ENCODE measurements at regions not wholly inside any gene's neighbourhood (a gene's known extent, or its start where the extent isn't known, plus 50 kb on each side); places are given as distances from the start of the nearest gene placed in this dataset.

DNA sequence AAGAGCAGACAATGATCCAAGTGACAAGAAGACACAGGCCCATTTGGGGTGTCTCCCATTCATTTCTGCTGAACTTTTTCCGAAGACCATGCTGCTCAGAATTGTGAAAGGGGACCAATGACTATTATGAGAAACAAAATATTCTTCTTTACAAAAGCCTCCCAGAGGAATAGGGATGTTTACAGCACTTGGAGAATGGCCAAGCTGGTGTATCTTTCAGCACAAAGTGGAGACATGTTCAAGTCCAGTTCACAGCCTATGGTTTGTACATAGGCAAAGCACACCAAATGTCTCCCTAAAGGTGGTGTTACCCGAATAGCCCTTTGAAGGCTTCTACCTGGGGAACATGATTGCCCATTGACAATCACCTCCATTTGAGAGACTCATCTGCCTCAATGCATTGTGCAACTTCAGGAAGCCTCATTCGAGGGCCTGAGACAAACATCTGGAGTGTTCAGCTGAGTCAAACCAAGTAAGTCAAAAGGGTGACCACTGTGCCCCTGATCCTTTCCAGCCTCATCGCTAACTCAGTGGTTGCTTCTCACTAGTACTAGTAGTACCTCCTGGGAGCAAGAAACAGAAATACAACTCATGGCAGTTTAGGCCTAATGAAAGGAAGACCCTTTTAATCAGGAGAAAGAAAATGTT is 451.0 kb upstream of the MARCKS start:
- no peak for DNase-seq (ENCODE audit: low read depth)

DNA sequence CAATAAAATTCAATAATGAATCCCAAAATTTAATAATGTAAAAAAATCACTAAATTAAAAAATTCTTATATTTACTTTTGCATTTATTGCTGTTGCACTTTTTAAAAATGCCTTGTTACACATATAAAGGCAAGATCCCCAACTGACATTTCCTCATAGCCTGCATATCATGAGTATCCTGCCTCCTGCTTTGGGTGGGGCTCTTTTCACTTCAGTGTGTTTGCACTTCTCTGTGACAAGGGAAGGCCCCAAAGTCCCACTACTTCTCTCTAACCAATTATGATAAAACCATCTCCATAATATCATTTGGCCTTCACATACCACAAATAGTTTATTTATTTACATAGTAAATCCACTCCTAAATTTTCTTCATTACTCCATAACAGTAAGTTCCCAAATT is 446.1 kb upstream of the MARCKS start:
- no peak for DNase-seq (ENCODE audit: low read depth)

DNA sequence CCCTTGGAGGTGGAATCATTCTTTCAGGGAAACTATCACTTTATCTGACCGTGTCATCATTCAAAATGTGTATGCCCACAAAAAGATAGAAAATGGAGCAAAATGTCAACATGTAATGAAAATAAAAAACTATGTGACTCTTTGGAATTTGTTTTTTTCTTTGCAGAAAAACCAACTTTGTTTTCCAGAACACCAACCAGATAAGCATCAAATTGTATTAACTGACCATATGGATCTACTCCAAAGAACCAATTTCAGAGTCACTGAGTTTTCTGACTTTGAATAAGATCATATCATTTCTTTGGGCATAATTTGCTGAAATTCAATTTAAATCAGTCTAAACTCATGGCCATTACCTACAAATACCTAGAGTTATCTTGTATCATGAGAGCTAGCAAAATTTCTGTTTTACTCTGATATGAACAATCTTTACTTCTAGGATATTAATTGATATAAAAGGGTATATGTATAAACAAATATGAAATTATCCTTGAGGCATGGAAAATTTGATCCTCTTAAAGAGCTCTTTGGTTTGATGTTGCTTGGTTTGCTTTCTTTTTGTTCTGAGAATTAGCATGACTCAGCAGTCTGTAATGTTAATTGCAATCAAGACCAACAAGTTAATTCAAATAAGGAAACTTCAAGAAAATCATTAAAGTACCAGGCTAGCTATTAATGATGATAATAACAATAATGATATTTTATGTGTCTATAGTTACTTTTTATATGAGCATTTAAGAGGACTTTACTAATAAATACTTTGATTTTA is 444.4 kb upstream of the MARCKS start:
- DNase-seq (ENCODE audit: low read depth): no peak

- peak; percentile 67 for DNase-seq (ENCODE audit: low read depth)
These were observed 442.6 kb upstream of the MARCKS start for GRCh38 chr6:113414511-113414910.

DNA sequence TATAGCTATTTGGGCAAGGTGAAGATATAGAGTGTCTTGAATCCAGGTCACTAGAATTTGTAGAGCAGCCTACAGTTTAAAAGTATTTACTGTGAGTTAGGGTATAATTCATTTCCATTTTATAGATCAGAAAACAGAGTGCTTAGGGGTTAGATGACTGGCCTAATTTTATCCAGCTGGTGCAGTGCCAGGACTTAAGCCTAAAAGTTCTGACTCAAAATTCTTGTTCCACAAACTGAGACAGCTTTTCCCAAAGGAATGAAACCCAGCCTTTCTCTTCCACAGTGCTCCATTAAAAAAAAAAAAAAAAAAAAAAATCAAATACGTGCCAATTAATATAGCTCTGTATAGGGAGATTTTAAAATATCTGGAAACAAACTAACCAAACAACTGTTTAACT is 441.0 kb upstream of the MARCKS start:
- no peak for DNase-seq (ENCODE audit: low read depth)

DNA sequence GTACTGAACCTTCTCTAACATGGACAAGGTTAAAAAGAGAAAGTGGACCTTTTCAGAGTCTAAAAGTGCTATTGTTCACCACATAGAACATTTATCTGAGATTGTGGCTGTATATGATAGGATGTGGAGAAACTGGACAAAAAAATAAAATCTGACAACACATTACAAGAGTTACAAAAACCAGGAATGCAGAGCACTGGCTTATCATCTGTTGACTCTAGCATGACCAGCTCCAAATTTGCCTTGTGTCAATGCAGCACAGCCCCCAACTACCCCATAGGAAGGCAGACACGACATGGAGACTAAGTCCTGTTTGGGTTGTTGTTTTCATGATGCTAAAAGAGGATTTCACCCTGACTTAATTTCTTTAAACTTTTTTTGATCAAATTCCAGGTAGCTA is 436.9 kb upstream of the MARCKS start:
- no peak for DNase-seq (ENCODE audit: low read depth)

DNA sequence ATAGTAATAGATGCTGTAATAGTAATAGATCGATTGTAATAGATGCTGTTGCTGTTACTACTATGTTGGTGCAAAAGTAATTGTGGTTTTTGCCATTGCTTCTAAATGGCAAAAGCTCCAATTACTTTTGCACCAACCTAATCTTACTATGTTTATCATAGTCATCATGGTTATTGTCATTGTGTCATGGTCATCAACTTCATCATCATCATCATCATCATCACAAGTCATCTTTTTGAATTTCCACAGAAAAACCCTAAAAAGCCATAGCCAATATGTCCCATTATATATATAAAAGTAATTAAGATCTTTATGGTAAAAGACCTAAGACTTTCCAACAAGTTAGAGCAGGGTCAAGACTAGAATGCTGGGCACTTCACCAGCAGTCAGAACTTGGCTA is 435.1 kb upstream of the MARCKS start:
- DNase-seq (ENCODE audit: low read depth): no peak

DNA sequence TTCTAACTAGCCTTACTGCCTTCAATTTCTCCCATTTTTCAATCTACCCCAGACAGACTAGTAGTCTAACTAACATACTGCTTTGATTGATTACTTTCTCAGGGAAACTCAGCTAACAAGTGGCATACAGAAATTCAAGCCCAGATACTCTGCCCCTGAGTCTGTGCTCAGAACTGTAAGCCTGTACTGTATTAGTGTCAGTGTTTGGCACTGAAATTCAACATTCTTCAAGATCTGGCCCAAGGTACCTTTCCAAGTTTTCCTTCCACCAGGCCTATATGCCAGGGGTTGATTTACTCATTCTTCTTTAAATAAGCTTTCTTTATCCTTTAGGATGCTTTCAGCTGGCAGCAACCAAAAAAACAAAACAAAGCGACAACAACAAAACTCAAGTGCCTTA is 433.2 kb upstream of the MARCKS start:
- no peak for DNase-seq (ENCODE audit: low read depth)

DNA sequence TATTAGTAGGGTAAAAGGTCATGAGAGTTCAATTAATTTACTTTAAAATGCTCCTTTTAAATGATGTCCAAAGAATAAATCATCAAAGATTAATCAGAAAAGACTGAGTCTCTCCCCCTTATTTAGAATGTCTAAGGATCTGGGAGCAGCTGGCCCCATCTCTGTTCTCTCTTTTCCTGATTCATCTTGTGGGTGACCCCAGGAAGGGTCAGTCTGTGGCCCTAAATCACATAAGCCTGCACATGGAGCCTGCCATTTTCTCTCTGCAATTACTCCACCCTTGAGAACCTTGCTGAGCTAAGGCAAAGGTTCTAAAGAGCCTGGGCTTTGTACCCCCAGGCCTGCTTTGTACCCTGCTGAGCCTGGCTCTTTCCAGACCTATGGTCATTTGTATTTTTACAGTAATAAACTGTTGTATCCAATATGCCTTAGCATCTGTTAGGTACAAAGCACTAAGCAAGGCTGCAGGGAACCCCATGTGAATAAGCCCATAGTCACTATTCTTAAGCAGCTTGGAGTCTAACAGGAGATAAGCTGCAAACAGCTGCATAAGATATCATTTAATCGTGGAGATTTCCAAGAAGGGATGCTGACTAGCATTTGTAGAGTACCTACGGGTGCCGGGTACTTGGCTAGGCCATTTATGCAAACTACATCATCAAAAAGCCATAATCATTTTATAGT is 431.0 kb upstream of the MARCKS start:
- DNase-seq (ENCODE audit: low read depth): no peak

DNA sequence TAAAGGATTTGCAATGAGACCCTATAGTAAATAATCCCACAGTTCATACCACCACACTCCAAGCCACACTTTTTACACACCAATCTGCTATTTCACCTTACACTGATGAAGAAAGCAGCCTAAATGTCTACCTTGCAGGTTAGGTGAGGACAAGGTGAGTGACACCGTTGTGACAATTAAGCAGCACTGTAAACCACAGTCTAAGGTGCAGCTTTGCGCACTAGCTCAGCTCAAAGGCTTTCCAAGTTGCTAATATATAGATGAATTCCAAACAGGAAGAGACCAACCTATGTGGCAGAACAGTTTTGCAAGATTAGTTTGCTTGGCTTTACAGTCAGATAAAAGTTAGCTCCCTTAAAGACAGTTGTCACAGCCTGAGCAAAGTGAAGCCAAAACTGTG is 429.5 kb upstream of the MARCKS start:
- DNase-seq (ENCODE audit: low read depth): no peak

DNA sequence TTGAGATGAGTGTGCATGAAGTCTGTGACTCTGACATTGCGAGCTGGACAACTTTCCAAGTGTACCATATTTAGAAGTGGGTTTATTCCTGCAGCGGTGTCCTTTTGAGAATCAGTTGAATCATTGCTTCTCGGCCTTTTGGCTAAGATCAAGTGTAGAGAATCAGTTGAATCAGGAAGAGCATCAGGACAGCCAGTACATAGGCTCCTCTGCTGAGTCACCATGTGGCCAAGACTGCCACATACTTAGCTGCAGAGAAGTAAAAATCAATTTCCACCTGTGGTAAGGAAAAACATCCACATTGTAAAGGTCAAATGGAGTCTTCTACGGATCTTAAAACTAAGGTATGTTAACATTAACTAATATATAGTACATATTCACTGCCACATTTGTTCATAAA is 428.4 kb upstream of the MARCKS start:
- peak; percentile 54 for DNase-seq (ENCODE audit: low read depth)

DNA sequence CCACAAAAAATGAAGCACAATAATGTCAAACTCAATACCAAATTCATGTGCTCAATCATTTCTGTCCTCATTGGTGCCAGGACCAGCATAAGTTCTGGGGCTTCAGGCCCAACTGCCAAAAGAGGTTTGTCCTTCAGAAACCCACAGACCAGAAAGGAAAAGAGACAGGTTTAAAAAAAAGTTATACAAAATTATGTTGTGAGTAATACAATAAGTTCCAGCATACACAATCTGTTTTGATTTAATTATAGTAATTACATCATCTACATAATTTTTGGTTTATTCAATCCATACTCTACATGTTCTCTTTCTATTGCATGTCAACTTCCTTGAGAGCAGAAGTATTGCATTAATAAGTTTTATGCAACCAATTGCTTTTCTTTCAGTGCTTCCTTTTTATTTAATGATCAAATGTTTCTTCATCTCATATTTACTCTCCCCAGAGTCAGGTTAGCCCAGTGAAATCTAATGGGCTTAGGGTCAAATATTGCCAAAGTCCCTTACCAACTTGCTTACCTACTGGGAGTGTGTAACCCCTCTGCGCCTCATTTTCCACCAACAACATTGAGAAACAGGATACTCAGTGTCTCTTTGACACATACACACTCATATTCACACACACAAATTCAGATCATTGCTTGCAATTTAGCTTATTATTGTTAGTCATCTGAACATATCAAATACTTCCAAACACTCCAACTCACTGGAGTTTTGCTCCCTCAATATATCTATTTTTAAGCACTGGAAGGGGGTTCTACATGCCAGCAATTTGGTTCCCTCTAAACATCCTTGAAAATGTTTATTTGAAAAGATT is 424.4 kb upstream of the MARCKS start:
- DNase-seq (ENCODE audit: low read depth): no peak

GRCh38 chr6:113433335-113433991 is 423.7 kb upstream of the MARCKS start:
- peak; percentile 93 for DNase-seq (ENCODE audit: low read depth)

DNA sequence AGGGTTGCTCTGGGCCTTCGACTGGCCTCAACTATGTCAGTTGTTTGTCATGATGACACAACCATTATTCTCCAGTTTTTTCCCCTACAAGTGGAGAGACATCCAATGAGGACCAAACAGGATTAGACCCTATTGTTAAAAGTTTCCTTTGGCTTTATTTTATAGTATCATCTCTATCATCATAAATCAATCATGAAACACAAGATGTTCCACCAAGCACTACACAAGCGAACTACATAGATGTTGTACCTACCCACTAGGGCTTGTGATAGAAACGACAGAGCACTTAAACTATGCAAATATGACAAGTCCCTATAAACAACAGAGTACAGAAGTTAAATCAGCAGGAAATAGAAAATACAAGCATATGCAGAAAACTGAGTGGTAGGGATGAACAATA is 422.5 kb upstream of the MARCKS start:
- DNase-seq (ENCODE audit: low read depth): no peak

DNA sequence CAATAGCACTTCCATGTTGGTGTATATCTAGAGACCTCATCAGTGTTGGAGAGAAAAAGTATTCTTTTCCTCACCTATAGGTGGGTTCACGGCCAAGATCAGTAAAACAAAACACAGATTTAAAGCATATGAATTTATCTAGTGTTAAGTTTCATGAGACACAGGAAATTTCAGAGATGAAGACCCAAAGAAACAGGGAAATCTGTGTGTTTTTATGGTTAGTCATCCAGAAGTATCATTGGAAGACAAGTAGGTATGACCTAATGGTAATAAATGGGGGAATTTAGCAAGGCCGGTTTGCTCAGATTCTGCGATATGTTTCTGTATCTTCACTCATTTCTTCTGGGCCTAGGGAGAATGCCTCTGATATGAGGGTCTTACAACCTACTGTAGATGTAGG is 419.6 kb upstream of the MARCKS start:
- DNase-seq (ENCODE audit: low read depth): peak; percentile 31

DNA sequence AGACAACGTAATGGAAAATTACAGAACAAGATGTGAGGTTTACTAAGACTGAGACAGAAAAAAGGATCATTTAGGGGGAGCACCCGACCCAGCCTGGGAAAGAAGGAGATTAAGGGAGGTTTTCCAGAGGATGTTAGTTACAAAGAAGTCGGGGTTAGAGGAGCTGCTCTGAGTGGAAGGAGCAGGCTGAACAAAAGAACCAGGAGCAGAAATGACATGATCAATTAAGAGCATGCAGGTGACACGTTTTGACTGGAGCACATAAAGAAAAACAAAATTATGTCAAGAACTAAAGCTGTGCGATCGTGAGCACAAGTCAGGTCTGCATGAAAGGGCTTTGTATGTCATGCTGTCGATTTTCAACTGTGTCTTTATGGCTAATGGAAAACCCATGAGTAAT is 417.3 kb upstream of the MARCKS start:
- DNase-seq (ENCODE audit: low read depth): no peak

- DNase-seq (ENCODE audit: low read depth): no peak
These were observed 415.1 kb upstream of the MARCKS start for GRCh38 chr6:113442040-113442439.

DNA sequence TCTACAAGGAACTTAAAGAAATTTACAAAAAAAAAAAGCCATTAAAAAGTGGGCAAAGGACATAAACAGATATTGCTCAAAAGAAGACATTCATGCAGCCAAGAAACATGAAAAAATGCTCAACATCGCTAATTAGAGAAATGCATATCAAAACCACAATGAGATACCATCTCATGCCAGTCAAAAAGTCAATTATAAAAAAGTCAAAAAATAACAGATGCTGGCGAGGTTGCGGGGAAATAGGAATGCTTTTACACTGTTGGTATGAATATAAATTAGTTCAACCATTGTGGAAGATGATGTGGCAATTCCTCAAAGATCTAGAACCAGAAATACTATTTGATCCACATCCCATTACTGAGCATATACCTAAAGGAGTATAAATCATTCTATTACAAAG is 411.9 kb upstream of the MARCKS start:
- no peak for DNase-seq (ENCODE audit: low read depth)

- peak; percentile 96 for DNase-seq (ENCODE audit: low read depth)
These were observed 409.9 kb upstream of the MARCKS start for GRCh38 chr6:113447088-113447831.

- peak; percentile 87 for DNase-seq (ENCODE audit: low read depth)
These were observed 408.1 kb upstream of the MARCKS start for GRCh38 chr6:113449051-113449450.

- peak; percentile 71 for DNase-seq (ENCODE audit: low read depth)
These were observed 407.1 kb upstream of the MARCKS start for GRCh38 chr6:113450061-113450465.
